ENCODE measurements at regions not wholly inside any gene's neighbourhood (a gene's known extent, or its start where the extent isn't known, plus 50 kb on each side); places are given as distances from the start of the nearest gene placed in this dataset.

DNA sequence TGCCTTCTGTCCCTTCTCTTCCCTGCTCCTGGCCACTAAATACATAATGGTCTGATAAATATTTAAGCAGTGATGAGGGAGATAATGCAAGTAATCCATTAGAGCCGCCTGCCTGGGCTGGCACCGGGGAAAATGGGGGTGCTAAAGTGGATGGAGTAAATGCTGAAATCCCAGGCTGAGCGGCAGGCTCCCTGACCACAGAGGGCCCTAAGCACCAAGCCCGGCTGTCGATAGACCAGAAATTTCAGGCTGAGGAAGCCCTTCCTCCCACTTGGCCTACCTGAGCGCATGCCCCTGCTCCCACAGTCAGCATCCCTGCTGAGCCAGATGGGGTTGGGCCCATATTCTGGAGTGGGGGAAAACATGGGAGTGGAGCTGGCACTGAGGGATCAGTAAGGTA lies 197.5 kb upstream of the SKOR2 start:
- TF ChIP-seq, protein P1, sequence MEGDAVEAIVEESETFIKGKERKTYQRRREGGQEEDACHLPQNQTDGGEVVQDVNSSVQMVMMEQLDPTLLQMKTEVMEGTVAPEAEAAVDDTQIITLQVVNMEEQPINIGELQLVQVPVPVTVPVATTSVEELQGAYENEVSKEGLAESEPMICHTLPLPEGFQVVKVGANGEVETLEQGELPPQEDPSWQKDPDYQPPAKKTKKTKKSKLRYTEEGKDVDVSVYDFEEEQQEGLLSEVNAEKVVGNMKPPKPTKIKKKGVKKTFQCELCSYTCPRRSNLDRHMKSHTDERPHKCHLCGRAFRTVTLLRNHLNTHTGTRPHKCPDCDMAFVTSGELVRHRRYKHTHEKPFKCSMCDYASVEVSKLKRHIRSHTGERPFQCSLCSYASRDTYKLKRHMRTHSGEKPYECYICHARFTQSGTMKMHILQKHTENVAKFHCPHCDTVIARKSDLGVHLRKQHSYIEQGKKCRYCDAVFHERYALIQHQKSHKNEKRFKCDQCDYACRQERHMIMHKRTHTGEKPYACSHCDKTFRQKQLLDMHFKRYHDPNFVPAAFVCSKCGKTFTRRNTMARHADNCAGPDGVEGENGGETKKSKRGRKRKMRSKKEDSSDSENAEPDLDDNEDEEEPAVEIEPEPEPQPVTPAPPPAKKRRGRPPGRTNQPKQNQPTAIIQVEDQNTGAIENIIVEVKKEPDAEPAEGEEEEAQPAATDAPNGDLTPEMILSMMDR (IDR thresholded peaks at IDR 0.05) = no peak
- no peak for TF ChIP-seq POLR2A (IDR thresholded peaks at IDR 0.05)

Data from right lobe of liver (tissue), 4 donors.